22Rv1 (cell line): ENCODE measurements at regions not wholly inside any gene's neighbourhood (a gene's known extent, or its start where the extent isn't known, plus 50 kb on each side); places are given as distances from the start of the nearest gene placed in this dataset.

Source experiments
- H3K27ac ChIP-seq: fragments of 450-650 bp; 2 replicates; pipeline ENCODE4 v1.5.1; 2017
- ZFX ChIP-seq: fragments of 450-650 bp; IDR thresholded peaks from 2 replicates; pipeline ENCODE4 v1.6.1; 2017; ENCODE audit warnings: antibody characterized with exemption, borderline replicate concordance
- TF ChIP-seq, protein P1 (sequence below): fragments of 450-650 bp; IDR thresholded peaks from 2 replicates; pipeline ENCODE4 v1.5.1; 2017; ENCODE audit warnings: mild to moderate bottlenecking

DNA sequence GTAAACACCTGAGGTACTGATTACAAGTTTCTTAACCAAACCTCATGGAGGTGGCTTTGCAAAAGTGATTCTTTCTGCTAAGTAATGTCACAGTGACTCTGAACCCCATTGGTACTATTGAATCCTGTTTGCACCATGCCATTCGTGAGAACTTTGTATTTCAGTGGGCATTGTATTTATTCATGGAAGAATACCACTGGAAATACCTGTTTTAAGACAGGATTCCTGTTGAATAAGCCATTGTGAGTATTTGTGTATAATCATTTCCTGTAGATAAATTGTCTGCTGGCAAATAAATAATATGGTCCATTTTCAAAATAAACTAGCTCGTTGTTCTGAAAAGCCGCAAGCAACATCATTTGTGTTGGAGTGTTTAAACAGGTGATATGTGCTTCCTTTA, 136.4 kb upstream of the GUCY1A1 start:
- no peak for TF ChIP-seq ZFX
- TF ChIP-seq, protein P1, sequence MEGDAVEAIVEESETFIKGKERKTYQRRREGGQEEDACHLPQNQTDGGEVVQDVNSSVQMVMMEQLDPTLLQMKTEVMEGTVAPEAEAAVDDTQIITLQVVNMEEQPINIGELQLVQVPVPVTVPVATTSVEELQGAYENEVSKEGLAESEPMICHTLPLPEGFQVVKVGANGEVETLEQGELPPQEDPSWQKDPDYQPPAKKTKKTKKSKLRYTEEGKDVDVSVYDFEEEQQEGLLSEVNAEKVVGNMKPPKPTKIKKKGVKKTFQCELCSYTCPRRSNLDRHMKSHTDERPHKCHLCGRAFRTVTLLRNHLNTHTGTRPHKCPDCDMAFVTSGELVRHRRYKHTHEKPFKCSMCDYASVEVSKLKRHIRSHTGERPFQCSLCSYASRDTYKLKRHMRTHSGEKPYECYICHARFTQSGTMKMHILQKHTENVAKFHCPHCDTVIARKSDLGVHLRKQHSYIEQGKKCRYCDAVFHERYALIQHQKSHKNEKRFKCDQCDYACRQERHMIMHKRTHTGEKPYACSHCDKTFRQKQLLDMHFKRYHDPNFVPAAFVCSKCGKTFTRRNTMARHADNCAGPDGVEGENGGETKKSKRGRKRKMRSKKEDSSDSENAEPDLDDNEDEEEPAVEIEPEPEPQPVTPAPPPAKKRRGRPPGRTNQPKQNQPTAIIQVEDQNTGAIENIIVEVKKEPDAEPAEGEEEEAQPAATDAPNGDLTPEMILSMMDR, result no peak
- no peak overlapping the region for H3K27ac ChIP-seq

DNA sequence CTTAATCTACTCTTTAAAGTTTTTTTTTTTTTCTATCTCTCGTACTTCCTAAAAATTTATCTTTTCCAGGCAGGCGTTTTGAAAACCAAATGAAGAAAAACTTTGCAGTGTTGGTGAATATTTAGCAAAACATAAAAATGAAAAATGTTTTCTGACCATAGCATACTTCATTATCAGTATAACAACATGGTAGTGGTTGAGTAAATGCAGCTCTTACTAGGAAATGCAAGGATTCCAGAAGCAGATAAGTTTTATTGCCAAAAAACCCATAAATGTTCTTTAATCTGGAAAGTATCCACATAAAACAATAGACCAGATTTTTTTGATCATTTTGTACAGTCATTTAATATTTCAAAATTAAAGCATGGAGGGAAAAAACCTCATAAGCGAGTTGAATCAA, 136.9 kb upstream of the GUCY1A1 start:
- H3K27ac ChIP-seq, result no peak overlapping the region
- no peak for TF ChIP-seq ZFX
- TF ChIP-seq, protein P1, result no peak

DNA sequence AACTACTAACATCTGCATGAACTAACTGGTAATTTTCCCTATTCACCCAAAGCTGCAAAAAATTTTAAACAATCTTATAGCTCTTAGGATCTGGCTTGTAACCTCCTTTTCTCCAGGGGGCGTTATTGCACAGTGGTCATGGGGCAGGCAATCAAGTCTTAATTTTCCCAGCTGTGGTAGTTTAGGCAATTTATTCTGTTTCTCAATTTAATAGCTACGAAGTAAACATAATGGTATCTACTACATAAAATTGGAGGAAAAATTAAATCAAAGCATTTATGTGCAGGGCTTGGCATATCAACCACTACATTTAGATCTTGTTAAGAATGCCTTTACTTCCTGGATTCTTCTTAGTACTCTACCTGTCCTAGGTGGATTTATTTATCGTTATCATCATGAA, 137.4 kb upstream of the GUCY1A1 start:
- no peak for TF ChIP-seq ZFX
- TF ChIP-seq, protein P1, result peak; percentile 45
- no peak overlapping the region for H3K27ac ChIP-seq

DNA sequence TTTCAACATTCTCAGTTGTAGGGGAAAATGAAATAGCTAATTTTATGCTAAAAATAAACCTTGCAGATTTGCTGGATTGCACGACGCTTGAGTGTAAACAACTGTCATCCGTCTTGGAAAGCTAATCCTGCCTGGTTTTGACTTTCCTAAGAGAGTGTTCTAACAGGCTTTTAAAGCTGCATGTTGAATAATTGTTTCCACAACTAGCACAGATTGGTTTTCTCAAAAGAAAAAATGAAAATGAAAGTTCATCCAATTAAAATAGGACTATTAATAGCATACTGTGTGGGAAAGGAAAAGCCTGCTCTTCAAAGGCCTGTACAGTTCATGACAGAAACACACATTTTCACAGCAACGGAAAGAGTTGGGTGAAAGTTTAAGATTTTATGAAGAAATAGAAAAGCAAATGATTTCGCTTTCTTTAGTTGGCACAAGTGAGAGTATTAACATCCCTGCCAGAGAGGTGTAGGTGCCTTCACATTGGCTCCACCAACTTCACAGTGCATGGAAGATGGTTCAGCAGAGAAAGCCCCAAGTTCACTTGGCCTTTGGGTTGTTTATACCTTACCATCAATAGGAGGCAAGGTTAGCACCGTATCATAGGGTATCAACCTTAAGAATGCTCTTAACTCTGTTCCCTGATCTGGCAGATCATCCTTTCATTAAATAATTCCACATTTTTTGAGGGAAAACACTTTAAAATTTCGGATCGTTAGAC, 140.0 kb upstream of the GUCY1A1 start:
- no peak overlapping the region for H3K27ac ChIP-seq
- TF ChIP-seq, protein P1, result no peak
- TF ChIP-seq ZFX, result no peak

DNA sequence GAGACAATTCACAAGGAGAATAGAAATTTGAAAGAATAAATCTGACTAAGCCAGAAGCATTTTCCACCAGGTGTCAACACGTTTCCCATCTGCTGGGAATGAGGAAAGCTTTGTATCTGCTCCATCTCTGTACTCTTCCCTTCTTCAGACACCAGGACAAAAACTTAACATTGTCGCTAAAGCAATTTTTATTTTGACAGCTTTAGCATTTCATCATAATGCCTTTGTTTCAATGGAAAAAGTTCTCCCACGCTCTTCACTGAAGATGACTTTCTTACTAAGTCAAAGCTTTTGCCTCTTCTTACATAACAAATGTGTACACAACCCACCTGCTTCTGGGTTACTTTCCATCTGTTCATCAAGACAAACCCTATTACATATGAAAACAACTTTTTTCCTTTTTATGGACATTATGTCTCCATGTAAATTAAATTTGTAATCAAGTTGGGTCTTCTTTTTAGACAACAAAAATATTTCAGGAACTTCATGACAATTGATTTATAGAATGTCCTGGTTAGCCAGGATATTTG, 141.7 kb upstream of the GUCY1A1 start:
- H3K27ac ChIP-seq, result no peak overlapping the region
- no peak for TF ChIP-seq ZFX
- TF ChIP-seq, protein P1, result no peak

DNA sequence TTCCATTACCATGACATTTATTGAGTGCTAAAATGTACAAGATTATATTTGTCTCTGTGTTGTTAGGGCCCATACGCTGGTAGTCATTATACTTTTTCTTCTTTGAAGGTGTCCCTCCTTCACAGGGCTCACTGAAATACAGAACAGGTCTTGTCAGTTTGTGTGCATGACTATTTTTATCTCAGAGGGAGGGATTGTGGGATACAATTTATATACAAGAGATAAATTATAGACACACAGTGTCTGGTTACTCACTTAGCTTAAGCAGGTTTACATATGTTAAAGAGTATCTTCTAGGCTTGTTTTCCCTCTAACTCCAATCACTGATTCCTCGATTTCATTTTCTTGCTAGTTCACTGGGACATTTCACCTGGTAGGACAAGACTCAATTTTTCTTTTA, 143.3 kb upstream of the GUCY1A1 start:
- H3K27ac ChIP-seq, result peak overlapping the region; percentile 23; the same call in 1 of the 2 replicates
- TF ChIP-seq ZFX, result no peak
- TF ChIP-seq, protein P1, result no peak

DNA sequence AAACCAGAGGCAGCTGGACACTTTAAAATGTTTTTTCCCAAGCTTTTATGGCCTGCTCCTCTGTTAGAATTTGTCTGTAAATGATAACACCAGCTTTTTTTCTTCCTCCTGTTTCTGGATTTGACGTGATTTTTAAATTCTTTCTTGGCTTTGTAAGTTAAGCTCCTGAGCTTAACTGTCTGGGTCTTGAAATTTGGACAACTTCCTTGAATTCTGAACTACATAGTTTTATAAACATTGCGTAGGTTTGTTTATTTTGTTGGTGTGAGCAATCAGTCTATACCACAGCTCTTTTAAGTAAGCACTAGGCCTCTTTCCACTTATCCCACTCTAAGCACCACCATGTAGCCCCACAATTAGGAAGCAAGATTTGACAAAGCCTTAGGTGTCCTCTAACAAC, 144.4 kb upstream of the GUCY1A1 start:
- TF ChIP-seq, protein P1, result no peak

More for the DNA sequence above, 144.4 kb upstream of the GUCY1A1 start:
- no peak overlapping the region for H3K27ac ChIP-seq
